Uterus (tissue), 3 donors: ENCODE measurements at regions not wholly inside any gene's neighbourhood (a gene's known extent, or its start where the extent isn't known, plus 50 kb on each side); places are given as distances from the start of the nearest gene placed in this dataset.

Experiments
- DNase-seq, 2 donors: peaks; one replicate each; pipeline ENCODE4 v3.0.0-alpha.2; 2019 to 2020
- H3K27ac ChIP-seq, 2 donors: fragments of 200-600 bp; sonication (generic); 1 replicate in 1 of 2; 2 replicates in 1 of 2; pipeline ENCODE4 v1.5.1; 2016 to 2018
- H3K27me3 ChIP-seq, 2 donors: fragments of 200-600 bp; sonication (generic); one replicate each; pipeline ENCODE4 v1.5.1; 2018 to 2019; ENCODE audit warnings: control low read depth in 1 of 2
- H3K36me3 ChIP-seq, 2 donors: fragments of 200-600 bp; sonication (generic); one replicate each; pipeline ENCODE4 v1.5.1; 2019; ENCODE audit warnings: control low read depth in 1 of 2
- H3K4me1 ChIP-seq, 2 donors: fragments of 200-600 bp; sonication (generic); one replicate each; pipeline ENCODE4 v1.5.1; 2018 to 2019; ENCODE audit warnings: control low read depth in 1 of 2
- H3K4me3 ChIP-seq, 2 donors: fragments of 200-600 bp; sonication (generic); 1 replicate in 1 of 2; 2 replicates in 1 of 2; pipeline ENCODE4 v1.5.1; 2018 to 2019; ENCODE audit warnings: mild to moderate bottlenecking in 1 of 2
- H3K9me3 ChIP-seq, 2 donors: fragments of 200-600 bp; sonication (generic); one replicate each; pipeline ENCODE4 v1.5.1; 2019; ENCODE audit warnings: control low read depth in 1 of 2
- POLR2A ChIP-seq, 2 donors: fragments of 450-650 bp; IDR thresholded peaks; one replicate each; pipeline ENCODE4 v1.6.1; 2016; ENCODE audit warnings: antibody characterized with exemption in 2 of 2, mild to moderate bottlenecking in 1 of 2, moderate library complexity in 1 of 2
- intact Hi-C: fragments of 100-400 bp; cut with DNase I; formaldehyde crosslinking; loops from one replicate; pipeline ENCODE4 v1.15.1; 2023; ENCODE audit warnings: low total_unique reads
- TF ChIP-seq, protein P1 (sequence below), 4 experiments: fragments of 200-600 bp in 2 of 4; fragments of 450-650 bp in 2 of 4; sonication (generic) in 2 of 4; IDR thresholded peaks; one replicate each; pipeline ENCODE4 v1.5.1; 2016 to 2019; ENCODE audit warnings: antibody characterized with exemption in 4 of 4, mild to moderate bottlenecking in 2 of 4, moderate library complexity in 1 of 4
- donor health status: DM: yes; HTN: yes; CAD: no.

DNA sequence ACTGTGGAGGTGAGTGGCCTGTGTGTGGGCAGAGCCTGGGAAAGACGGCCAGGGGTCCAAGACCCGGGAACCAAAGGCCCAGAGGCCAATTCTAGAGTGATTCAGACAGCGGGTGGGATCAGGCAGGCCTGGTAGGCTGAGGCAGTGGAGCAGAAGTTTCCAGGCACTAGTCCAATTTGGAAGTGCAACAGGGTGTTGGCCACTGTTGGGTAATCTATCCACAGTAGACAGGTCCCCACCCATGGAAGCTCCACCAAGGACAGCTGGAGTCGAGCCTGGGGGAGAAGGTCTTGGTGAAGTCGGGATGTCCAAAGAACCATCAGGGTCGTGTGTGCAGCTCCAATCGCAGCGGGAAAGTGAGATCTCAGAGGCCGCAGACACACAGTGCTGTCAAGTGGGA, 125.8 kb upstream of the COPS8 start:
- Histone ChIP-seq H3K36me3 (no peaks in the 10 kb centered on the region), H3K4me3 (no peak overlapping the region), H3K27me3 (no peaks in the 10 kb centered on the region), H3K4me1 (no peaks in the 10 kb centered on the region), H3K9me3 (no peaks in the 10 kb centered on the region), H3K27ac (no peak overlapping the region)
- no peak for TF ChIP-seq POLR2A (IDR thresholded peaks at IDR 0.05)
- TF ChIP-seq, protein P1, sequence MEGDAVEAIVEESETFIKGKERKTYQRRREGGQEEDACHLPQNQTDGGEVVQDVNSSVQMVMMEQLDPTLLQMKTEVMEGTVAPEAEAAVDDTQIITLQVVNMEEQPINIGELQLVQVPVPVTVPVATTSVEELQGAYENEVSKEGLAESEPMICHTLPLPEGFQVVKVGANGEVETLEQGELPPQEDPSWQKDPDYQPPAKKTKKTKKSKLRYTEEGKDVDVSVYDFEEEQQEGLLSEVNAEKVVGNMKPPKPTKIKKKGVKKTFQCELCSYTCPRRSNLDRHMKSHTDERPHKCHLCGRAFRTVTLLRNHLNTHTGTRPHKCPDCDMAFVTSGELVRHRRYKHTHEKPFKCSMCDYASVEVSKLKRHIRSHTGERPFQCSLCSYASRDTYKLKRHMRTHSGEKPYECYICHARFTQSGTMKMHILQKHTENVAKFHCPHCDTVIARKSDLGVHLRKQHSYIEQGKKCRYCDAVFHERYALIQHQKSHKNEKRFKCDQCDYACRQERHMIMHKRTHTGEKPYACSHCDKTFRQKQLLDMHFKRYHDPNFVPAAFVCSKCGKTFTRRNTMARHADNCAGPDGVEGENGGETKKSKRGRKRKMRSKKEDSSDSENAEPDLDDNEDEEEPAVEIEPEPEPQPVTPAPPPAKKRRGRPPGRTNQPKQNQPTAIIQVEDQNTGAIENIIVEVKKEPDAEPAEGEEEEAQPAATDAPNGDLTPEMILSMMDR (IDR thresholded peaks at IDR 0.05) = no peak
- no peak for DNase-seq
- intact Hi-C loops = no loop called here

DNA sequence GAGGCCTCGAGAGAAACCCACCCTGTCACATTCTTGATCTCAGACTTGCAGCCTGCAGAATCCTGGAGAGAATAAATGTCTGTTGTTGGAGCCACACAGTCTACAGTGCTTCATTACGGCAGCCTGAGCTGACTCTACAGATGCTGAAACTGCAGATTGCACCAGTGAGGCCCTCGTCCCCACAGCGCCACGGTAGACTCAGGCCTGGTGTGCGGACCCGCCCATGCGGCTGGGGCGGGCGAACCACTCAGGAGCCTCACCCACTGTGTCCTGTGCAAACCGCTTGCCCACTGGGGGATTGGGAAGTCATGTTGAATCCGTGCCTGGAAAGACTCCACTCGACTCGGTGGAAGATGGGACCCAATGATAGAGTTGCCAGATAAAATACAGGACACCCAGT, 125.2 kb upstream of the COPS8 start:
- H3K27ac ChIP-seq = no peak overlapping the region
- no peaks in the 10 kb centered on the region for H3K27me3 ChIP-seq
- intact Hi-C loops = no loop called here
- H3K4me1 ChIP-seq = no peaks in the 10 kb centered on the region
- no peak for DNase-seq
- H3K36me3 ChIP-seq = no peaks in the 10 kb centered on the region
- H3K9me3 ChIP-seq = no peaks in the 10 kb centered on the region
- TF ChIP-seq, protein P1 (IDR thresholded peaks at IDR 0.05) = no peak
- no peak for TF ChIP-seq POLR2A (IDR thresholded peaks at IDR 0.05)
- H3K4me3 ChIP-seq = no peak overlapping the region

DNA sequence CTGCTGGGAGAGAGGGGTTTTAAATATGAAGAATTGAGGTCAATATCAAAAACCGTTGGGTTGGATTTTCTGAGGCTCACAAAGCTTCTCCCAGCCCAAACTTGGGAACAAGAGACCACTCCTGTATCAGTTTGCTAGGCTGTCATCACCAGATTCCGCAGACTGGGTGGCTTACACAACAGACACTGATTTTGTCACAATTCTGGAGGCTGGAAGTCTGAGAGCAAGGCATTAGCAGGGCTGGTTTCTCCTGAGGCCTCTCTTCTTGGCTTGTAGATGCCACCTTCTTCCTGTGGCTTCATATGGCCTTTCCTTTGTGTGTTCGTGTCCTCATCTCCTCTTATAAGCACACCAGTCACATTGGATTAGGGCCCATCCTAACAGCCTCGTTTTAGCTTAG, 122.9 kb upstream of the COPS8 start:
- intact Hi-C loops = no loop called here
- H3K27ac ChIP-seq = no peak overlapping the region
- no peaks in the 10 kb centered on the region for H3K27me3 ChIP-seq
- no peak overlapping the region for H3K4me3 ChIP-seq
- H3K36me3 ChIP-seq = no peaks in the 10 kb centered on the region
- TF ChIP-seq, protein P1 (IDR thresholded peaks at IDR 0.05) = no peak
- TF ChIP-seq POLR2A (IDR thresholded peaks at IDR 0.05) = no peak
- H3K4me1 ChIP-seq = no peaks in the 10 kb centered on the region
- no peak for DNase-seq
- no peaks in the 10 kb centered on the region for H3K9me3 ChIP-seq

DNA sequence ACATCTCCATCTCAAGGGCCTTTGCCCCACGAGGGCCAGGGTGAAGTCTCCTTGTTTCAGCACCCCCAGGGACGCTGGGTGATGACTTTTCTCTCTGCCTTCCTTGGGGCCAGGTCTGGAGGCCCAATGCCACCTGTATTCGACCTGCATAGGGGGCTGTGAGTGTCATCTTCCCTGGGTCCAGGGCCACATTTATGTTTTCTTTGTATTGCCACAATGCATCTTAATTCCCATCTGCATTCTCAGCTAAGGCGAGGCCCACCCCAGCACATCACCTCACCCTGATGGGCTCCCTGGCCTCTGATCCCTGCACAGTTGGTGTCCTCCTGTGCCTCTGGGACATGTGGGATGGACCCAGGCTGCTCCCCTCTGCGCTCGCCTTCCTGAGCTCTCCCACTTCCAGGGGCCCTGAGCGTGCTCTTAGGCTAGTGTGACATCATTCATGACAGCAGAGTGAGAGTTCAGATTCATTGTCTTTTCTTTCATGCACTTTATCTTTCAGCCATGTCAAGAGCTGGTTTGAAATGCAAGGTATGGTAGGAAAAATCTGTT, 122.0 kb upstream of the COPS8 start:
- no peak overlapping the region for H3K27ac ChIP-seq
- no peaks in the 10 kb centered on the region for H3K9me3 ChIP-seq
- no peaks in the 10 kb centered on the region for H3K27me3 ChIP-seq
- H3K36me3 ChIP-seq = no peaks in the 10 kb centered on the region
- no peaks in the 10 kb centered on the region for H3K4me1 ChIP-seq
- intact Hi-C loops = no loop called here
- DNase-seq = no peak
- TF ChIP-seq POLR2A (IDR thresholded peaks at IDR 0.05) = no peak
- TF ChIP-seq, protein P1 (IDR thresholded peaks at IDR 0.05) = no peak
- no peak overlapping the region for H3K4me3 ChIP-seq

DNA sequence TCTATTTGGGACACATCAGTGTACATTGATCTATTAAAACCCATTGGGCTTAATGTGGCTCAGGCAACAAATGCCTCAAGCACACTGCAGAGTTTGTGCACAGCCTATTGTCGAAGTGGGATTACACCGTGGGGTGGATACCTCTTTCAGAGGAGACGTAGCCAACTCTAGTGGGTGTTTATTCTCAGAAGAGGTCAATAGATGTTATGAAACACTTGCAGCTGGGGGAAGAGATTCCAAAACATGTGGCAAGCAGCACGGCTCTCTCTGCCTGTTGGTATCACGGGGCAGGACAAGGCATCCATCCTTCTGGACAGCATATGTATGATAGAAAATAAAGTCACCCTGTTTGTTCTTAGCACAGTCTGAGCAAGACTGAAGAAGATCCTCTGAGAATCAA, 121.4 kb upstream of the COPS8 start:
- DNase-seq = no peak
- no peak for TF ChIP-seq POLR2A (IDR thresholded peaks at IDR 0.05)
- TF ChIP-seq, protein P1 (IDR thresholded peaks at IDR 0.05) = no peak
- Histone ChIP-seq H3K4me1 (no peaks in the 10 kb centered on the region), H3K27me3 (no peaks in the 10 kb centered on the region), H3K4me3 (no peak overlapping the region), H3K36me3 (no peaks in the 10 kb centered on the region), H3K27ac (no peak overlapping the region), H3K9me3 (no peaks in the 10 kb centered on the region)
- intact Hi-C loops = no loop called here
